NAMALWA (cell line): ENCODE measurements at regions not wholly inside any gene's neighbourhood (a gene's known extent, or its start where the extent isn't known, plus 50 kb on each side); places are given as distances from the start of the nearest gene placed in this dataset.

Experiments used
- DNase-seq: peaks from one replicate; pipeline ENCODE4 v3.0.0-alpha.2; 2015; ENCODE audit warnings: low spot score

GRCh38 chr2:180461761-180462160, 454.7 kb upstream of the CWC22 start:
- DNase-seq: no peak

GRCh38 chr2:180456801-180457200, 449.7 kb upstream of the CWC22 start:
- DNase-seq: no peak

DNA sequence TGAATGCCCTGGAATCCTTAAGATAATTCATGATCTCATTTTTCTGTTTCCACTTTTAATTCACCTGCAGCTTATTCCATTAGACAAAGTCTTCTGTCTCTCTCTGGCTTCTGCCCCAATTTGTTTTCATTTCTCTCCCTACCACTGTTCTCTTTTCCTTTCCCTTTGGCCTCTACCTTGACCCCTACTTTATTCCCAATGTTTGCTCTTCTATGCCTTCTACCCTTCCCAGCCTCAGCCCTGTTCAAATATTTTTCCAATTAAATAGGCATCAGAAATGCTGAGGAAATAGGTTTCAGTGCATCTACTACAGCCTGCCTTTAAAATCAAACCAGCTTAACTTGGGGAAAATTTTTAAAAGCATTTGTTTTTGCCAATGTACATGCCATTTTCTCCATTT, 443.7 kb upstream of the CWC22 start:
- no peak for DNase-seq

GRCh38 chr2:180449171-180449915, 442.2 kb upstream of the CWC22 start:
- no peak for DNase-seq

GRCh38 chr2:180446492-180446891, 439.4 kb upstream of the CWC22 start:
- DNase-seq: no peak

- DNase-seq: no peak
These were observed 436.8 kb upstream of the CWC22 start for GRCh38 chr2:180443888-180444287.

GRCh38 chr2:180442860-180443644, 436.0 kb upstream of the CWC22 start:
- DNase-seq: no peak

- no peak for DNase-seq
These were observed 412.1 kb upstream of the CWC22 start for GRCh38 chr2:180419212-180419611.

GRCh38 chr2:180416627-180417026, 409.5 kb upstream of the CWC22 start:
- no peak for DNase-seq

DNA sequence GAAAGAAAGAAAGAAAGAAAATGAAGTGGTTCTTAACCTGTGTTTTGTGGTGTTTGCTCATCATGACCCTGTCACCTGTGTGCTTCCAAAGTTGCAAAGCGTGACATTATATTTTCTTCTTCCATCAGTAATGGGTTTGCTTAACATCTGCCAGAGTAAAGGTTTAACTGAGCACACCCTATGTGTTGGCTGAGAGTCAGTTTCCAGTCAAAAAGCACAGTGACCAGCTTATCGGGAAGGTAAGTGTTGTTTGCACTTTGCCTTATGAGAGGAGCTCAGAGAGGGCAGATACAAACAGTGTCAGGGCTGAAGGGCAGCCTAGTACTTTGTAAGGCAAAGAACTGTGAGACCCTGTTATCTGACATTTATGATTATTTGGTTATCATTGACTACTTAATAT, 406.2 kb upstream of the CWC22 start:
- no peak for DNase-seq

- DNase-seq: no peak
These were observed 405.1 kb upstream of the CWC22 start for GRCh38 chr2:180412219-180412618.

- no peak for DNase-seq
These were observed 404.6 kb upstream of the CWC22 start for GRCh38 chr2:180411661-180412060.

DNA sequence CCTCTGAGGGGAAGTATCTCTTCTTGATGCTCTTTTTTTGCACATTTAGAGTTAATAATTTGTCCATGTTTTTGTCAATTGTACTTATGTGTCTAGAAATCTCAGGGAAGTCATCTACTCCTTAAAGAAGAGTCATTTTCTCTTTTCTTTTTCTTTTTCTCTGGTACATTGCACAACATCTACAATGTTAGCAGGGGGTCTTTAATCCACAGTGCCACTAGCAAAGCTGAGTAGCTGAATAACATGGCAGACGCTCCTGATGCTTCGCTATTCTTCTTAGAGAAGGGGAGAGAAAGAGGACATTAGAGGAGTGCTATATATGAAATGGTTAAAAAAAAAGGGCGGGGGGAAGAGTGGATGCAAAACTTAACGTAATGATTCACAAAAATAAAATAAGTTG, 399.6 kb upstream of the CWC22 start:
- DNase-seq: no peak

DNA sequence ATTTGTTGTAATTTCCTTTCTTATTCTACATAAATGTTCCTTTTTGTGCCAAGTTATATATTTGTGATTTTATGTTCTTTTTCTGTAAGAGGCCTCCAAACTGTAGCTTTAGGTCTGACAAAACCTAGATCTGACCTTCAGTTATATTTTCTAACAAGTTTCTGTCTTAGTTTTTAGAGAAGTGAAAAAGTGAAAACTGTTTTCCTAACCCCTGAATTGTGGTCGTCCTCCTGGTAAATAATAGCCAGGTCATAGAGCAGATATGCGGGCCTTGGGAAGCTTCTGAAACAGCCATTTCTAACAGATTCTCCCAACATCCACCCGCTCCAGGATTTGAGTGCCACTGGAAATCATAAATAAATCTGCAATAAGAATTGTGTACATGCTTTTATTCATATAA, 398.4 kb upstream of the CWC22 start:
- DNase-seq: no peak

GRCh38 chr2:180394305-180394704, 387.2 kb upstream of the CWC22 start:
- DNase-seq: no peak

GRCh38 chr2:180385601-180386201, 378.6 kb upstream of the CWC22 start:
- DNase-seq: no peak

- DNase-seq: no peak
These were observed 369.0 kb upstream of the CWC22 start for GRCh38 chr2:180376066-180376465.

GRCh38 chr2:180374502-180375281, 367.6 kb upstream of the CWC22 start:
- DNase-seq: no peak

- DNase-seq: no peak
These were observed 363.6 kb upstream of the CWC22 start for GRCh38 chr2:180370511-180371205.

GRCh38 chr2:180368881-180369280, 361.8 kb upstream of the CWC22 start:
- no peak for DNase-seq

- DNase-seq: no peak
These were observed 360.7 kb upstream of the CWC22 start for GRCh38 chr2:180367815-180368214.

GRCh38 chr2:180366481-180366880, 359.4 kb upstream of the CWC22 start:
- no peak for DNase-seq
